ENCODE measurements at regions not wholly inside any gene's neighbourhood (a gene's known extent, or its start where the extent isn't known, plus 50 kb on each side); places are given as distances from the start of the nearest gene placed in this dataset.

GRCh38 chr17:34169496-34169895, 85.6 kb upstream of the CCL2 start:
- DNase-seq (ENCODE audit: extremely low spot score, unreplicated experiment): no peak
- peaks cover 6% of the 10 kb centered on the region for H3K9me3 Mint-ChIP-seq (ENCODE audit: unreplicated experiment)
- H3K36me3 Mint-ChIP-seq (ENCODE audit: unreplicated experiment): no peaks in the 10 kb centered on the region
- H3K27ac Mint-ChIP-seq (ENCODE audit: unreplicated experiment): no peak overlapping the region
- TF ChIP-seq CTCF (IDR thresholded peaks at IDR 0.05): no peak
- H3K4me3 Mint-ChIP-seq (ENCODE audit: unreplicated experiment): no peak overlapping the region
- H3K4me1 Mint-ChIP-seq (ENCODE audit: unreplicated experiment): no peaks in the 10 kb centered on the region
- peaks cover 10% of the 10 kb centered on the region for H3K27me3 Mint-ChIP-seq (ENCODE audit: unreplicated experiment)

- H3K36me3 Mint-ChIP-seq (ENCODE audit: unreplicated experiment): no peaks in the 10 kb centered on the region
- TF ChIP-seq CTCF (IDR thresholded peaks at IDR 0.05): peak; percentile 79
- no peak overlapping the region for H3K4me3 Mint-ChIP-seq (ENCODE audit: unreplicated experiment)
- DNase-seq (ENCODE audit: extremely low spot score, unreplicated experiment): no peak
- no peaks in the 10 kb centered on the region for H3K4me1 Mint-ChIP-seq (ENCODE audit: unreplicated experiment)
- H3K27ac Mint-ChIP-seq (ENCODE audit: unreplicated experiment): no peak overlapping the region
- peaks cover 9% of the 10 kb centered on the region for H3K27me3 Mint-ChIP-seq (ENCODE audit: unreplicated experiment)
- H3K9me3 Mint-ChIP-seq (ENCODE audit: unreplicated experiment): peaks cover 6% of the 10 kb centered on the region
These were observed 83.8 kb upstream of the CCL2 start for GRCh38 chr17:34171245-34171818.

- Mint-ChIP-seq H3K4me3 (ENCODE audit: unreplicated experiment) (no peak overlapping the region), H3K4me1 (ENCODE audit: unreplicated experiment) (no peaks in the 10 kb centered on the region), H3K9me3 (ENCODE audit: unreplicated experiment) (peaks cover 6% of the 10 kb centered on the region), H3K36me3 (ENCODE audit: unreplicated experiment) (no peaks in the 10 kb centered on the region), H3K27me3 (ENCODE audit: unreplicated experiment) (peaks cover 10% of the 10 kb centered on the region), H3K27ac (ENCODE audit: unreplicated experiment) (no peak overlapping the region)
- no peak for TF ChIP-seq CTCF (IDR thresholded peaks at IDR 0.05)
- DNase-seq (ENCODE audit: extremely low spot score, unreplicated experiment): no peak
These were observed 82.6 kb upstream of the CCL2 start for GRCh38 chr17:34172390-34172918.

GRCh38 chr17:34173241-34173640, 81.8 kb upstream of the CCL2 start:
- peaks cover 6% of the 10 kb centered on the region for H3K9me3 Mint-ChIP-seq (ENCODE audit: unreplicated experiment)
- no peaks in the 10 kb centered on the region for H3K36me3 Mint-ChIP-seq (ENCODE audit: unreplicated experiment)
- H3K27ac Mint-ChIP-seq (ENCODE audit: unreplicated experiment): no peak overlapping the region
- H3K4me1 Mint-ChIP-seq (ENCODE audit: unreplicated experiment): no peaks in the 10 kb centered on the region
- peaks cover 10% of the 10 kb centered on the region for H3K27me3 Mint-ChIP-seq (ENCODE audit: unreplicated experiment)
- TF ChIP-seq CTCF (IDR thresholded peaks at IDR 0.05): no peak
- H3K4me3 Mint-ChIP-seq (ENCODE audit: unreplicated experiment): no peak overlapping the region
- DNase-seq (ENCODE audit: extremely low spot score, unreplicated experiment): no peak

GRCh38 chr17:34174496-34174895, 80.6 kb upstream of the CCL2 start:
- no peak for TF ChIP-seq CTCF (IDR thresholded peaks at IDR 0.05)
- H3K4me3 Mint-ChIP-seq (ENCODE audit: unreplicated experiment): no peak overlapping the region
- no peak for DNase-seq (ENCODE audit: extremely low spot score, unreplicated experiment)
- H3K27ac Mint-ChIP-seq (ENCODE audit: unreplicated experiment): no peak overlapping the region
- H3K27me3 Mint-ChIP-seq (ENCODE audit: unreplicated experiment): peaks cover 6% of the 10 kb centered on the region
- no peaks in the 10 kb centered on the region for H3K4me1 Mint-ChIP-seq (ENCODE audit: unreplicated experiment)
- no peaks in the 10 kb centered on the region for H3K36me3 Mint-ChIP-seq (ENCODE audit: unreplicated experiment)
- H3K9me3 Mint-ChIP-seq (ENCODE audit: unreplicated experiment): peaks cover 6% of the 10 kb centered on the region

Data from osteocyte (in vitro differentiated cells).